Fibroblast of pulmonary artery (primary cell): ENCODE measurements at regions not wholly inside any gene's neighbourhood (a gene's known extent, or its start where the extent isn't known, plus 50 kb on each side); places are given as distances from the start of the nearest gene placed in this dataset.

Experiments
- DNase-seq: peaks from one replicate; pipeline ENCODE4 v3.0.0-alpha.2; 2010; ENCODE audit warnings: low read depth
- H3K4me3 ChIP-seq: replicated peaks from 2 replicates; pipeline ENCODE4 v1.5.1; 2011; ENCODE audit warnings: low read depth, mild to moderate bottlenecking, control low read depth, low read length, moderate library complexity
- TF ChIP-seq, protein P1 (sequence below): IDR thresholded peaks from 2 replicates; pipeline ENCODE4 v1.5.1; 2011; ENCODE audit warnings: mild to moderate bottlenecking, control low read depth, low read length, inconsistent platforms; ENCODE audit errors: missing control alignments

DNA sequence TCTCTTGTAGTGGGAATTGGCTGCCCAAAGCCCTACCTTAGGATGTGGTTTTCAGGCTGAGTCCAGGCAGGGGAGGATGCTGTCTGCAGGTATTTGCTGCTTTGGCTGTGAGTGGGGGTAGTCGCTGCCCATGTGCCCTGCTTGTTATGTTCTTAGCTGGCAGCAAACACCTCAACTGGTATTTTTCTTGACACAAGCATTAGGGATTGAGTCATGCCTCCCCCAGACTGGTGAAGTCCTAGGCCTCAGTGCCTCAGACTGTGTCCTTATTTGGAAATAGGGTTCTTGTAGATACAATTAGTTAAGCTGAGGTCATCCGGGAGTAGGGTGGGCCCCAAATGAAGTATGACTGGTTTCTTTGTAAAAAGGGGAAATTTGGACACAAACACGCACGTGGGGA lies 808.3 kb upstream of the EEF2KMT start:
- no peak overlapping the region for H3K4me3 ChIP-seq
- no peak for DNase-seq
- TF ChIP-seq, protein P1, sequence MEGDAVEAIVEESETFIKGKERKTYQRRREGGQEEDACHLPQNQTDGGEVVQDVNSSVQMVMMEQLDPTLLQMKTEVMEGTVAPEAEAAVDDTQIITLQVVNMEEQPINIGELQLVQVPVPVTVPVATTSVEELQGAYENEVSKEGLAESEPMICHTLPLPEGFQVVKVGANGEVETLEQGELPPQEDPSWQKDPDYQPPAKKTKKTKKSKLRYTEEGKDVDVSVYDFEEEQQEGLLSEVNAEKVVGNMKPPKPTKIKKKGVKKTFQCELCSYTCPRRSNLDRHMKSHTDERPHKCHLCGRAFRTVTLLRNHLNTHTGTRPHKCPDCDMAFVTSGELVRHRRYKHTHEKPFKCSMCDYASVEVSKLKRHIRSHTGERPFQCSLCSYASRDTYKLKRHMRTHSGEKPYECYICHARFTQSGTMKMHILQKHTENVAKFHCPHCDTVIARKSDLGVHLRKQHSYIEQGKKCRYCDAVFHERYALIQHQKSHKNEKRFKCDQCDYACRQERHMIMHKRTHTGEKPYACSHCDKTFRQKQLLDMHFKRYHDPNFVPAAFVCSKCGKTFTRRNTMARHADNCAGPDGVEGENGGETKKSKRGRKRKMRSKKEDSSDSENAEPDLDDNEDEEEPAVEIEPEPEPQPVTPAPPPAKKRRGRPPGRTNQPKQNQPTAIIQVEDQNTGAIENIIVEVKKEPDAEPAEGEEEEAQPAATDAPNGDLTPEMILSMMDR: no peak

GRCh38 chr16:5903832-5904231 lies 806.2 kb upstream of the EEF2KMT start:
- H3K4me3 ChIP-seq: no peak overlapping the region
- TF ChIP-seq, protein P1: no peak
- no peak for DNase-seq

DNA sequence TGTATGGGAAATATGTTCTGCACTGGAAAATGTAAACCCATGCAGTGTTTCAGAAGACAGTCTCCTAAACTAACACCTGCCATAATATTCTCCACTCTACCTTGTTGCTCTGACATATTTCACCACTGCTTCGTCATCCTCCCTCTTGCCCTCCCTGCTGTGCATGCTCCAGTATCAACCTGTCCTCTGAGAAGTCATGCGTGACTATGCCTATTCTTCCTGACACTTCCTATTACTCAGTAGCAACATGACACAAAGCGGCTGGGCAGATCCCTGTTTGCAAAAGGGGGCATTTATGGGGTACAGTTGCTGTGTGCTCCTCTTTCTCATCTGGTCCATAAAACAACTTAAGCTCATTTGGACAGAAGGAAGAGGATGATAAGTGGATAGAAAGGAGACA lies 805.6 kb upstream of the EEF2KMT start:
- no peak for DNase-seq
- no peak overlapping the region for H3K4me3 ChIP-seq
- TF ChIP-seq, protein P1: no peak

- DNase-seq: no peak
- H3K4me3 ChIP-seq: no peak overlapping the region
- TF ChIP-seq, protein P1: no peak
Observed at GRCh38 chr16:5900046-5900445, 802.5 kb upstream of the EEF2KMT start.

DNA sequence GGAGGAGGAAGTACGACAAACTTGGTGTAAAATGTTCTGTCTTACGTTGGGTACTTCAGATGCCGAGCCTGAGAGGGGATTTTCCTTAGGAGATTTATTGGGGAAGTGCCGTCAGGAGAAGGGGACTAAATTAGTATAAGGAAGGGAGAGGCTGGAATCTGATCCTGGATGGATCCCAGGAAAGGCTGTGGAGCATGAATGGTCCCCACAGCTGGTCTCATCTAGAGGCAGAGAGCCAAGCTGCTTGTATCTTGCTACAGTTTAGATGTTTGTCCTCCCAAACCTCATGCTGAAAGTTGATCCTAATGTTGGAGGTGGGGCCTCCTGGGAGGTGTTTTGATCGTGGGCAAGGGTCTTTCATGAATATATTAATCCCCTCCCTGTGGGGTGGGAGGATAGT lies 798.4 kb upstream of the EEF2KMT start:
- no peak for DNase-seq
- TF ChIP-seq, protein P1: no peak
- H3K4me3 ChIP-seq: no peak overlapping the region

- TF ChIP-seq, protein P1: no peak
- no peak overlapping the region for H3K4me3 ChIP-seq
- no peak for DNase-seq
Observed at GRCh38 chr16:5895137-5895536, 797.5 kb upstream of the EEF2KMT start.

GRCh38 chr16:5891296-5891695 lies 793.7 kb upstream of the EEF2KMT start:
- no peak overlapping the region for H3K4me3 ChIP-seq
- DNase-seq: no peak
- TF ChIP-seq, protein P1: no peak
